ENCODE measurements at regions not wholly inside any gene's neighbourhood (a gene's known extent, or its start where the extent isn't known, plus 50 kb on each side); places are given as distances from the start of the nearest gene placed in this dataset.

DNA sequence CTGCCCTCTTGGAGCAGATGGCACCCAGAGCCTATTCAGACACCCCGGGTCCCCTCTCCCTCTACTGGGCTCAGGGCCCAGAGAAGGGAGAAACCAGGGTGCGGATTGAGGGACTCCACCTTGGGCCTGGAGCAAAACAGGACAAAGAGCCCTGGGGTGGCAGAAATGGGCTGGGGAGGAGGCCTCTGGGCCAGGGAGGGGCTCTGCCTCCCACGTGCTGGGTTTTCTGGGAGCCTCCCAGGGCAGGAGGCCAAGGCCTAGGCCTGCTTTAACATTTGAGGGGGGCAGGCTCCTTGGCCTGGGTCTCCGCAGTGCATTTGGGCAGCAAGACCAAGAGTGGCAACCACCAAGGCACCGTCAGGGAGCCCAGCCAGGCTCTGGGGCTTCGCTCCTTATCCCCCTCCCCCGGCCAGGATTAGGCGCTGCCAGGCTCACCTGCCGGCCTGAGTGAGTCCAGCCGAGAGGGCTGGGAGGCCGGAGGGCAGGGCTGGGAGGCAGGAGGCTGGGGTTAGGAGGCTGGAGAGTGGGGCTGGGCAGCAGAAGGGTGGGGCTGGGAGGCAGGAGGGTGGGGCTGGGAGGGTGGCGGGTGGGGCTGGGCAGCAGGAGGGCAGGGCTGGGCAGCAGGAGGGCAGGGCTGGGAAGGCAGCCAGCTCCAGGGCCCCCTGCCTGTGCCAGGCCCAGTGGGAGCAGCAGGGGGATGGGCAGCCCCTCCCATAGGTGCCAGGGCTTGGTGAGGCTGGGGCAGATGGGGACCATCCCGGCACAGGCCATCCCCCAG lies 101.8 kb upstream of the EIF5 start:
- TF ChIP-seq, protein P1, sequence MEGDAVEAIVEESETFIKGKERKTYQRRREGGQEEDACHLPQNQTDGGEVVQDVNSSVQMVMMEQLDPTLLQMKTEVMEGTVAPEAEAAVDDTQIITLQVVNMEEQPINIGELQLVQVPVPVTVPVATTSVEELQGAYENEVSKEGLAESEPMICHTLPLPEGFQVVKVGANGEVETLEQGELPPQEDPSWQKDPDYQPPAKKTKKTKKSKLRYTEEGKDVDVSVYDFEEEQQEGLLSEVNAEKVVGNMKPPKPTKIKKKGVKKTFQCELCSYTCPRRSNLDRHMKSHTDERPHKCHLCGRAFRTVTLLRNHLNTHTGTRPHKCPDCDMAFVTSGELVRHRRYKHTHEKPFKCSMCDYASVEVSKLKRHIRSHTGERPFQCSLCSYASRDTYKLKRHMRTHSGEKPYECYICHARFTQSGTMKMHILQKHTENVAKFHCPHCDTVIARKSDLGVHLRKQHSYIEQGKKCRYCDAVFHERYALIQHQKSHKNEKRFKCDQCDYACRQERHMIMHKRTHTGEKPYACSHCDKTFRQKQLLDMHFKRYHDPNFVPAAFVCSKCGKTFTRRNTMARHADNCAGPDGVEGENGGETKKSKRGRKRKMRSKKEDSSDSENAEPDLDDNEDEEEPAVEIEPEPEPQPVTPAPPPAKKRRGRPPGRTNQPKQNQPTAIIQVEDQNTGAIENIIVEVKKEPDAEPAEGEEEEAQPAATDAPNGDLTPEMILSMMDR (IDR thresholded peaks at IDR 0.05), result no peak
- TF ChIP-seq ZFX (IDR thresholded peaks at IDR 0.05; ENCODE audit: borderline replicate concordance), result no peak
